Mammary epithelial cell (primary cell): ENCODE measurements at regions not wholly inside any gene's neighbourhood (a gene's known extent, or its start where the extent isn't known, plus 50 kb on each side); places are given as distances from the start of the nearest gene placed in this dataset.

Experiments used
- CTCF ChIP-seq, 2 donors: IDR thresholded peaks in 1 of 2; conservative IDR thresholded peaks in 1 of 2; 2 replicates each; pipeline ENCODE4 v1.5.1; 2011 to 2012; ENCODE audit warnings: inconsistent platforms in 2 of 2, low read length in 2 of 2, mild to moderate bottlenecking in 2 of 2, control low read depth in 1 of 2, low read depth in 1 of 2; ENCODE audit not compliant: insufficient read depth in 1 of 2; ENCODE audit errors: extremely low read depth in 1 of 2
- EZH2 ChIP-seq: IDR thresholded peaks from 2 replicates; pipeline ENCODE4 v1.6.1; 2012; ENCODE audit warnings: low read length, inconsistent platforms, borderline replicate concordance

GRCh38 chr4:43282534-43282933, 390.0 kb downstream of the GRXCR1 start:
- TF ChIP-seq CTCF (conservative IDR thresholded peaks at IDR 0.05 in 1 of 2, IDR thresholded peaks at IDR 0.05 in 1 of 2; ENCODE audit: extremely low read depth in 1 of 2, insufficient read depth in 1 of 2, low read depth in 1 of 2, low read length in 2 of 2) (no peak), EZH2 (no peak)
